OCI-LY7 (cell line): ENCODE measurements at regions not wholly inside any gene's neighbourhood (a gene's known extent, or its start where the extent isn't known, plus 50 kb on each side); places are given as distances from the start of the nearest gene placed in this dataset.

ENCODE experiments used
- BruUV-seq: library from RNA; stranded (reverse); fragments of 400-500 nt; replicated peaks from 2 replicates; lab custom pipeline; 2021; lab: Mats Ljungman, UMichigan
- CTCF ChIA-PET: fragments of 300-600 bp; sonication (Branson Sonifier 250); formaldehyde crosslinking; loops from one replicate; lab custom pipeline; 2022; ENCODE audit warnings: antibody characterized with exemption; ENCODE audit not compliant: unreplicated experiment; lab: Charles Lee
- POLR2A ChIA-PET: fragments of 300-600 bp; sonication (Branson Sonifier 250); formaldehyde crosslinking; loops from one replicate; lab custom pipeline; 2022; ENCODE audit warnings: antibody characterized with exemption; lab: Charles Lee
- DNase-seq: peaks from one replicate; pipeline ENCODE4 v3.0.0-alpha.2; 2015; ENCODE audit warnings: low spot score
- H2AFZ ChIP-seq: fragments of 200-600 bp; sonication (generic), shearing (Covaris generic); 2 replicates; pipeline ENCODE4 v1.6.1; 2014; ENCODE audit warnings: mild to moderate bottlenecking, antibody characterized with exemption, low read length, moderate library complexity
- H3K27ac ChIP-seq: fragments of 200-600 bp; sonication (generic); 2 replicates; pipeline ENCODE4 v1.5.1; 2014; ENCODE audit warnings: mixed run types, low read depth, mild to moderate bottlenecking, moderate library complexity, low read length, inconsistent platforms; ENCODE audit not compliant: poor library complexity, severe bottlenecking
- H3K36me3 ChIP-seq: fragments of 200-600 bp; sonication (generic); 2 replicates; pipeline ENCODE4 v1.6.1; 2014; ENCODE audit warnings: mild to moderate bottlenecking, antibody characterized with exemption, low read length, moderate library complexity, mixed read lengths; ENCODE audit not compliant: insufficient read depth
- H3K4me1 ChIP-seq: fragments of 200-600 bp; sonication (generic); 2 replicates; pipeline ENCODE4 v1.5.1; 2014; ENCODE audit warnings: mild to moderate bottlenecking, low read length; ENCODE audit not compliant: insufficient read depth, poor library complexity, severe bottlenecking
- H3K4me2 ChIP-seq: fragments of 200-600 bp; sonication (generic); 2 replicates; pipeline ENCODE4 v1.6.1; 2014; ENCODE audit warnings: mild to moderate bottlenecking, low read length
- H3K4me3 ChIP-seq: fragments of 200-600 bp; sonication (generic); 2 replicates; pipeline ENCODE4 v1.5.1; 2014; ENCODE audit warnings: mild to moderate bottlenecking, low read depth, low read length; ENCODE audit not compliant: poor library complexity, severe bottlenecking
- H3K79me2 ChIP-seq: fragments of 200-600 bp; sonication (generic); 2 replicates; pipeline ENCODE4 v1.6.1; 2016; ENCODE audit warnings: low read depth, mild to moderate bottlenecking, low read length, moderate library complexity, mixed read lengths; ENCODE audit not compliant: insufficient read depth
- H3K9me2 ChIP-seq: fragments of 200-600 bp; sonication (generic); 2 replicates; pipeline ENCODE4 v1.6.1; 2016; ENCODE audit warnings: mild to moderate bottlenecking, low read length, mixed read lengths; ENCODE audit not compliant: insufficient read depth
- H3K9me3 ChIP-seq: fragments of 200-600 bp; sonication (generic); 2 replicates; pipeline ENCODE4 v1.6.1; 2014; ENCODE audit warnings: mild to moderate bottlenecking, mixed run types, low read length, mixed read lengths
- H4K20me1 ChIP-seq: fragments of 200-600 bp; sonication (generic); 2 replicates; pipeline ENCODE4 v1.6.1; 2014; ENCODE audit warnings: mild to moderate bottlenecking, antibody characterized with exemption, low read length, moderate library complexity, mixed read lengths; ENCODE audit not compliant: insufficient read depth
- CTCF ChIP-seq: fragments of 200-600 bp; sonication (generic); conservative IDR thresholded peaks from 2 replicates; pipeline ENCODE4 v1.5.1; 2014; ENCODE audit warnings: mild to moderate bottlenecking, antibody characterized with exemption, low read length, moderate library complexity, mixed read lengths
- EZH2phosphoT487 ChIP-seq: fragments of 200-600 bp; sonication (generic); IDR thresholded peaks from 2 replicates; pipeline ENCODE4 v1.6.1; 2018; ENCODE audit warnings: low read depth, borderline replicate concordance, mild to moderate bottlenecking, mixed run types, antibody characterized with exemption, low read length, moderate library complexity, mixed read lengths
- intact Hi-C: fragments of 100-400 bp; cut with micrococcal nuclease; formaldehyde crosslinking; loops from one replicate; pipeline ENCODE4 v1.10.0; 2022; ENCODE audit not compliant: unreplicated experiment

DNA sequence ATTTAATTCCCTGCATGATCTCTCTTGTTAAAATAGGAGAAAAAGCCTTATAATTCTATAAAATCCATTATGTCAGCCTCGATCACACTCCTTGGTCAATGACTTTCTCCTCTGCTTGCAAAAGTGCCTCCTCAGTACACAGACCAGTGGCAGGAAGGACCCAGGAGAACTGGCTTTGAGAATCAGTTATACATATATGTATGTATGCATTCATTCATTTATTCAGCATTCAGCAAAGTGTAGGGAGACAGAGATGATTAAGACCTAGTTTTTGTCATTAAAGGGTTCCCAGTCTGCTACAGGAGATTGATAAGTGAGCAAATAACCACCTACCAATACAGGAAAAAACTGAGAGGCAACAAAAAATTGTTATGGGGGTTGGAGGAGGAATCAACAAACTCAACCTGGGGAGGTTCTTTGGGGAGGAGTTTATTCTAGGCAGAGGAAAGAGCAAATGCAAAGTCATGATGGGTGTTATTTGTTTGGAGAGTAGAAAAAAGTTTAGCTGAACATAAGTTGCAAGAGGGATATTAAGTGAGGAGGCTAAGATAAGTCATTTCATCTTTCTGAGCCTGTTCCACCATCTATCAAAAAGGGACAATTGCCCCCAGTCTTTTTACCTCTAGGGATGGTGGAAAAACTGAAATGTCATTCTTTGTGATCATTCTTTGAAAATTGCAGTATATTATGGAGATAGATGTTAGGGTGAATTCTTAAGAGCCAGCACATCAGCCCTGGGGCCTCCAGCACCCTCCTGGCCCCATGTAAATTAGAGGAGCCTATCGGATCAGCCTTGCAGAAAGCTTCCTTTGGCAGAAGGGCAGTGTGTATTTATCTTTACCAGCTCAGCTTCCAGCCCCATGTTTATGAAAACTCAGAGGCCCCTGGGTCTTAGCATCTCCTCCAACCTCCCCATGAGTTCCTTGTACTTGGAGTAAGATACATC lies 128.0 kb downstream of the OMA1 start:
- no peak overlapping the region for H3K27ac ChIP-seq
- POLR2A ChIA-PET: interaction anchor here (1.4 kb wide), 1 partner anchor 26 kb away, joined by 4 read pairs; no protein-coding TSS in a partner anchor
- intact Hi-C loops: no loop called here
- H3K9me3 ChIP-seq: no peaks in the 10 kb centered on the region
- DNase-seq: no peak
- H3K36me3 ChIP-seq: no peaks in the 10 kb centered on the region
- H3K9me2 ChIP-seq: no peaks in the 10 kb centered on the region
- CTCF ChIA-PET: no interaction called here
- H3K4me3 ChIP-seq: no peak overlapping the region
- H3K79me2 ChIP-seq: no peaks in the 10 kb centered on the region
- TF ChIP-seq CTCF (no peak), EZH2phosphoT487 (no peak)
- no peak overlapping the region for H3K4me2 ChIP-seq
- no peaks in the 10 kb centered on the region for H3K4me1 ChIP-seq
- no peak overlapping the region for H2AFZ ChIP-seq
- no TSS peak for BruUV-seq
- no peaks in the 10 kb centered on the region for H4K20me1 ChIP-seq

DNA sequence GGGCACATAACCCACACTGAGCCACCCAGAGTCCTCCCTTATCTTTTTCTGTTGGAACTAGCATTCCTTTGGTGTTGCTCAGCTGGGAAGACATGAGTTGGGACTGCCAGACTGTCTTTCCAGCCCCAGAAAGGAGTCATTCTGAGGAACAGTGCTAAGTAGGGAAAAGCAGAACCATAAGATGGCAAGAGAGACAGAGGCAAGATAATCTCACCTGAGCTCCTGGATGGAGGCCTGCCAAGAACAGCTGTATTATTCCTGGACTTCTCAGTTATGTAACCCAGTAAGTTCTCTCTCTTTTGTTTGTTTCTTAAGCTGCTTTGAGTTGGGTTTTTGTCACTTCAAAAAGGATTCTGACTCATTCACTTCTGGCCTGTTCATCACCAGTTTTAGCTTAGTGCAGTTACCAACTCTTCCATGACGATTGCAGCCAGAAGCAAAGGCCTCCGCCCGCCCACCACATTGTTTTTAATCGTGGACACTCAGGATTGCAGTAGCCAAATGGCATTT lies 134.4 kb downstream of the OMA1 start:
- no peaks in the 10 kb centered on the region for H3K9me2 ChIP-seq
- H3K4me3 ChIP-seq: no peak overlapping the region
- no peaks in the 10 kb centered on the region for H3K36me3 ChIP-seq
- H3K79me2 ChIP-seq: no peaks in the 10 kb centered on the region
- TF ChIP-seq CTCF (no peak), EZH2phosphoT487 (no peak)
- ChIA-PET POLR2A (no interaction called here), CTCF (interaction anchor here (0.6 kb wide), 1 partner anchor 172 kb away, joined by 3 read pairs; no protein-coding TSS in a partner anchor)
- H3K9me3 ChIP-seq: no peaks in the 10 kb centered on the region
- H2AFZ ChIP-seq: no peak overlapping the region
- no peaks in the 10 kb centered on the region for H4K20me1 ChIP-seq
- H3K4me1 ChIP-seq: no peaks in the 10 kb centered on the region
- no peak overlapping the region for H3K27ac ChIP-seq
- BruUV-seq: no TSS peak
- DNase-seq: no peak
- no peak overlapping the region for H3K4me2 ChIP-seq
- intact Hi-C loops: no loop called here

DNA sequence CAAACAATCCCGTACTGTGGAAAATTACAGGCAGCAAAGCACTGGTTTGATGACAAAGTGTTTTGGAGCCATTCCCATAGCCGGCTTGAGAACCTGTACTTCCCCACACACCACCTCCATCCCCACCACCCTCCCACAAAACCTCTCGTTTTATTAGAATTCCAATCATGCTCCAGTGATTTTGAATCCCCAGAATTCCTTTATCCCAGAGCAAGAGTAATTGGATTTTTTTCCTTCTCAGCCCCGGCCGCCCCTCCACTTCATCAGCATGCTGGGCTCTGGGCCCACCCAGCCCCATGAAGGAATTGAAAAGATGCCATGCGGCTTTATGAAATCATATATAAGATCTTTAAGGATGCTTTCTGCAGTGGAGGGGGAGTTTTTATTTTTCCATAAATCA lies 136.6 kb downstream of the OMA1 start:
- Histone ChIP-seq H3K4me2 (no peak overlapping the region), H3K4me1 (no peaks in the 10 kb centered on the region), H2AFZ (no peak overlapping the region), H4K20me1 (no peaks in the 10 kb centered on the region), H3K4me3 (no peak overlapping the region), H3K9me2 (no peaks in the 10 kb centered on the region), H3K9me3 (no peaks in the 10 kb centered on the region), H3K79me2 (no peaks in the 10 kb centered on the region), H3K36me3 (no peaks in the 10 kb centered on the region), H3K27ac (no peak overlapping the region)
- BruUV-seq: no TSS peak
- intact Hi-C loops: no loop called here
- POLR2A ChIA-PET: no interaction called here
- TF ChIP-seq CTCF: no peak
- TF ChIP-seq EZH2phosphoT487: no peak
- CTCF ChIA-PET: no interaction called here
- DNase-seq: no peak
